ENCODE measurements at regions not wholly inside any gene's neighbourhood (a gene's known extent, or its start where the extent isn't known, plus 50 kb on each side); places are given as distances from the start of the nearest gene placed in this dataset.

- no peak for TF ChIP-seq NRF1 (IDR thresholded peaks at IDR 0.05; ENCODE audit: low read depth, low read length)
- no peak for TF ChIP-seq RCOR1 (IDR thresholded peaks at IDR 0.05; ENCODE audit: low read length)
- TF ChIP-seq RAD21 (IDR thresholded peaks at IDR 0.05; ENCODE audit: low read length), result no peak
- TF ChIP-seq TAF1 (IDR thresholded peaks at IDR 0.05; ENCODE audit: borderline replicate concordance, low read depth, low read length), result no peak
- TF ChIP-seq ELF1 (IDR thresholded peaks at IDR 0.05), result no peak
- TF ChIP-seq MAX (IDR thresholded peaks at IDR 0.05; ENCODE audit: low read depth), result no peak
- no peak for TF ChIP-seq CTCF (IDR thresholded peaks at IDR 0.05)
- no peak for TF ChIP-seq POLR2AphosphoS5 (IDR thresholded peaks at IDR 0.05; ENCODE audit: low read depth, low read length)
- no peak for TF ChIP-seq GABPA (IDR thresholded peaks at IDR 0.05; ENCODE audit: low read depth)
- TF ChIP-seq USF2 (IDR thresholded peaks at IDR 0.05; ENCODE audit: borderline replicate concordance, low read depth, low read length), result no peak
- no peak for TF ChIP-seq RXRA (IDR thresholded peaks at IDR 0.05; ENCODE audit: borderline replicate concordance, low read depth)
- TF ChIP-seq ZBTB33 (IDR thresholded peaks at IDR 0.05; ENCODE audit: borderline replicate concordance, low read depth), result no peak
Measured at GRCh38 chr7:65804887-65805286, 68.0 kb upstream of the VKORC1L1 start.

All from SK-N-SH (cell line).